ENCODE measurements at regions not wholly inside any gene's neighbourhood (a gene's known extent, or its start where the extent isn't known, plus 50 kb on each side); places are given as distances from the start of the nearest gene placed in this dataset.
"Not testable (repeated sequence)": the region's sequence is repeated elsewhere in the genome, so short reads cannot be mapped to it uniquely, and the experiment has no call there.

DNA sequence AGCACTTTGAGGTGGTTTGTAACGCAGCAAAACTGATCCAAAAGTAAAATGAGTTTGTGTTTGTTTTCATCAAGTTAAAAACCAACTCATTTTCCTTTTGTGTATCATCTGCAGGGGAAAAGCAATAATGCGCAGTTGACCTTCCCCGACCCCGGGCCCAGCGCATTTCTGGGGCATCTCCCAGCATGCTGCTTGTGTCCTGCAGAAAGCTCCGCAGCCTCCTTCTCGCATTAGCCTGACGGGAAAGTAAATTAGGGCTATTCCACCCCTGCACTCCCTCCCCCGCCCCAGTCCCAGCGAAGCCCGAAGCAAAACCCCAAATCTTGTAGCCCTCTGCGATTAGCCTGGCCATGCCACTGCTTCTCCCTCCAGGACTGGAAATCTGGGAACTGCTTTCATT, 82.0 kb upstream of the PPM1B start:
- no peaks in the 10 kb centered on the region for H3K9me3 ChIP-seq
- H3K4me3 ChIP-seq = peak overlapping the region; percentile 32 to 42
- H3K27me3 ChIP-seq = no peaks in the 10 kb centered on the region
- peaks cover 17% of the 10 kb centered on the region for H3K4me1 ChIP-seq
- TF ChIP-seq, protein P1, sequence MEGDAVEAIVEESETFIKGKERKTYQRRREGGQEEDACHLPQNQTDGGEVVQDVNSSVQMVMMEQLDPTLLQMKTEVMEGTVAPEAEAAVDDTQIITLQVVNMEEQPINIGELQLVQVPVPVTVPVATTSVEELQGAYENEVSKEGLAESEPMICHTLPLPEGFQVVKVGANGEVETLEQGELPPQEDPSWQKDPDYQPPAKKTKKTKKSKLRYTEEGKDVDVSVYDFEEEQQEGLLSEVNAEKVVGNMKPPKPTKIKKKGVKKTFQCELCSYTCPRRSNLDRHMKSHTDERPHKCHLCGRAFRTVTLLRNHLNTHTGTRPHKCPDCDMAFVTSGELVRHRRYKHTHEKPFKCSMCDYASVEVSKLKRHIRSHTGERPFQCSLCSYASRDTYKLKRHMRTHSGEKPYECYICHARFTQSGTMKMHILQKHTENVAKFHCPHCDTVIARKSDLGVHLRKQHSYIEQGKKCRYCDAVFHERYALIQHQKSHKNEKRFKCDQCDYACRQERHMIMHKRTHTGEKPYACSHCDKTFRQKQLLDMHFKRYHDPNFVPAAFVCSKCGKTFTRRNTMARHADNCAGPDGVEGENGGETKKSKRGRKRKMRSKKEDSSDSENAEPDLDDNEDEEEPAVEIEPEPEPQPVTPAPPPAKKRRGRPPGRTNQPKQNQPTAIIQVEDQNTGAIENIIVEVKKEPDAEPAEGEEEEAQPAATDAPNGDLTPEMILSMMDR (IDR thresholded peaks at IDR 0.05) = no peak
- no peak for TF ChIP-seq POLR2AphosphoS5 (IDR thresholded peaks at IDR 0.05; ENCODE audit: insufficient read depth in 1 of 2, low read depth in 1 of 2)
- no peaks in the 10 kb centered on the region for H3K36me3 ChIP-seq
- no peak for DNase-seq (ENCODE audit: extremely low spot score in 2 of 2)
- peak overlapping the region; percentile 86 for H3K27ac ChIP-seq
- intact Hi-C loops (cut with DNase I) = no loop called here

DNA sequence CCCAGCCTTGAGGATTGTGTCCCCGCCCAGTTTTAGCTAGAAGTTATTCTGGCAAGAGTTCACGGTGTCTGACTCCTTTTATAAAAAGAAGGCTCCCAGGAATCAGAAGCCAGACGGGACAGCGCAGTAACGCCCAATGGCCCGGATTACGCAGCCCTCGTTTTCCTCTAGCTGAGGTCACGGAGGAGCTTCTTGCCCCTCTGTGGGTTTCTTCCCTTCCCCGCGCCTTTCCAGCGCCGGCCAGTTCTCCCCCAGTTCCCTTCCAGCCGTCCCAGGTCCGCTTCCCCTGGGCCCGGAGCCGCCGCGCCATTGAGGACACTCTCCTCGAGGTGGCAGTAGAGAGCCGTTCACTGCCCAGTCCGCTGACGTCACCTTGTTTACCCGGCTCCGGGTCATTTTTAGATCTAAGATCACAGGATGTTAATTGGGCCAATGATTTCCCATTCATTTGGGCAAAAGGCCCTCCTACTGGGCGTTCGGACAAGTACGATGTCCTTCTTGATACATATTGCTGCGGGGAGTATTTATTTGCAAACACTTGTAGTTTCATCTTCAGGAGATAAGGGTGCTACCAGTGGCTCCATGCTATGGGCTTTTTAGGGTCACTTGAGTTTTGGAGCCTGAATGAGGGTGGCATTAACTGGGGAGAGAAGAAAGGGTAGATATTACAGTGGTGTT, 81.5 kb upstream of the PPM1B start:
- H3K27ac ChIP-seq = peak overlapping the region; percentile 86
- H3K36me3 ChIP-seq = no peaks in the 10 kb centered on the region
- DNase-seq (ENCODE audit: extremely low spot score in 2 of 2) = no peak
- H3K27me3 ChIP-seq = no peaks in the 10 kb centered on the region
- TF ChIP-seq, protein P1 (IDR thresholded peaks at IDR 0.05) = peak; percentile 91 to 94 (median 92)
- no peak for TF ChIP-seq POLR2A (IDR thresholded peaks at IDR 0.05)
- peak; percentile 71 to 85 for TF ChIP-seq POLR2AphosphoS5 (IDR thresholded peaks at IDR 0.05; ENCODE audit: insufficient read depth in 1 of 2, low read depth in 1 of 2)
- peaks cover 17% of the 10 kb centered on the region for H3K4me1 ChIP-seq
- no peaks in the 10 kb centered on the region for H3K9me3 ChIP-seq
- peak overlapping the region; percentile 32 to 42 for H3K4me3 ChIP-seq
- intact Hi-C loops (cut with DNase I) = no loop called here

DNA sequence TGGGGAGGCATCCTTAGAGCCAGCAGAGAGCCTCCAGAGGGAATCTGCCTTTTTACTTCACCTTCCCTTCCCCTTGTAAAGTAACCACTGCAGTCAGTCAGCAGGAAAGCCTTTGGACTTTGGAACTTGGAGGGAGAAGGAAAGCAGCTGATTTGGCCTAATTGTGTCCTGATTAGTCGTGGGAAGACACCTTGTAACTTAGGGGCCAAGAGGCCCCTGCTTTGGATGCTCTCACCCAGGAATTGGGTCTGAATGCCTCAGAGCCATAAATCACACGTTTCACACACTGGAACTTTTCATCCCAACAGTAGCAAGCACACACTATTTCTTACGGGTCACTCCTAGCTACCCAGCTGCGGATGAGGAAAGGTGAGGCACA, 81.0 kb upstream of the PPM1B start:
- intact Hi-C loops (cut with DNase I) = no loop called here
- no peaks in the 10 kb centered on the region for H3K27me3 ChIP-seq

DNA sequence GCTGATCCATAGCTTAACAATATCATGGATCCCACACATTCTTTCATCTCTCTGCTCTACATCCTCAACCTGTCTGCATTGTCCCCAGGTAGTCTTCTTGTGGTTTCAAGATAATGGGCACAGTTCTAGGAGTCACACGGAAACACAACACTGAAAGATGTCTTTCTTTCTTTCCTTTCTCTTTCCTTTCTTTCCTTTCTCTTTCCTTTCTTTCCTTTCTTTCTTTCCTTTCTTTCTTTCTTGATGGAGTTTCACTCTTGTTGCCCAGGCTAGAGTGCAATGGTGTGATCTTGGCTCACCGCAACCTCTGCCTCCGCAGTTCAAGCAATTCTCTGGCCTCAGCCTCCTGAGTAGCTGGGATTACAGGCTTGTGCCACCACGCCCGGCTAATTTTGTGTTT, 76.2 kb upstream of the PPM1B start:
- H3K27me3 ChIP-seq; intact Hi-C loops (cut with DNase I); H3K4me1 ChIP-seq; DNase-seq (ENCODE audit: extremely low spot score in 2 of 2); H3K9me3 ChIP-seq; H3K27ac ChIP-seq; H3K36me3 ChIP-seq; H3K4me3 ChIP-seq: not testable (repeated sequence)

More for the DNA sequence above, 81.0 kb upstream of the PPM1B start:
- Histone ChIP-seq H3K9me3 (no peaks in the 10 kb centered on the region), H3K27ac (peak overlapping the region; percentile 86), H3K4me3 (peak overlapping the region; percentile 32 to 42), H3K4me1 (peaks cover 17% of the 10 kb centered on the region), H3K36me3 (no peaks in the 10 kb centered on the region)
- DNase-seq (ENCODE audit: extremely low spot score in 2 of 2) = no peak
- TF ChIP-seq POLR2A (IDR thresholded peaks at IDR 0.05) (no peak), POLR2AphosphoS5 (IDR thresholded peaks at IDR 0.05; ENCODE audit: insufficient read depth in 1 of 2, low read depth in 1 of 2) (no peak)
- TF ChIP-seq, protein P1 (IDR thresholded peaks at IDR 0.05) = no peak

DNA sequence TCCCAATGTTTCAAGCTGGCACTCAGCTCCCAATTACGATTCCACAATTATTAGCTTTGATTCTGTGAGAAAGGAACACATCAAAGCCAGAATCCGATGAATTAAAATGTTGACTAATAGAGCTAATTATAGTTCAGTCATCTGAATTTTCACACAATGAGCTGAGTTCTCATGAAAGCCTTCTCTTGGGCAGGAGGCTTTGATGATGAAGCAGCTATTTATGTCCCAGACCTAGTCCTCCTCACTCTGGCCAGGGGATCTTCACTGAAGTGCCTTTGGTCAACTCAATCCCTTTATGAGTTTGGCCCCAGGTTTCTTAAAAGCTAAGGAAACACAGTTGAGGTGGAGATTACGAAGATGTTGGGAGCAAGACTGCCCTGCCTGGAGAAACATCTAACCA, 74.7 kb upstream of the PPM1B start:
- intact Hi-C loops (cut with DNase I) = no loop called here

More for the DNA sequence above, 74.7 kb upstream of the PPM1B start:
- no peaks in the 10 kb centered on the region for H3K36me3 ChIP-seq
- TF ChIP-seq POLR2AphosphoS5 (IDR thresholded peaks at IDR 0.05; ENCODE audit: insufficient read depth in 1 of 2, low read depth in 1 of 2) = no peak
- TF ChIP-seq, protein P1 (IDR thresholded peaks at IDR 0.05) = no peak
- TF ChIP-seq POLR2A (IDR thresholded peaks at IDR 0.05) = no peak
- DNase-seq (ENCODE audit: extremely low spot score in 2 of 2) = no peak
- no peaks in the 10 kb centered on the region for H3K27me3 ChIP-seq
- no peak overlapping the region for H3K27ac ChIP-seq
- no peak overlapping the region for H3K4me3 ChIP-seq
- H3K4me1 ChIP-seq = no peaks in the 10 kb centered on the region
- no peaks in the 10 kb centered on the region for H3K9me3 ChIP-seq

Measured in vagina (tissue), 2 donors.